Mucosa of stomach (tissue), 1 donor: ENCODE measurements at regions not wholly inside any gene's neighbourhood (a gene's known extent, or its start where the extent isn't known, plus 50 kb on each side); places are given as distances from the start of the nearest gene placed in this dataset.

Experiments used
- H3K27me3 ChIP-seq: one replicate; pipeline ENCODE4 v1.7.0; 2013; ENCODE audit warnings: mild to moderate bottlenecking, low read length; ENCODE audit not compliant: control insufficient read depth, insufficient read depth
- H3K36me3 ChIP-seq: one replicate; pipeline ENCODE4 v1.7.0; 2013; ENCODE audit warnings: low read length; ENCODE audit not compliant: control insufficient read depth, insufficient read depth
- H3K4me1 ChIP-seq: one replicate; pipeline ENCODE4 v1.7.0; 2013; ENCODE audit warnings: mild to moderate bottlenecking, low read length; ENCODE audit not compliant: control insufficient read depth, insufficient read depth
- H3K4me3 ChIP-seq: one replicate; pipeline ENCODE4 v1.7.0; 2013; ENCODE audit warnings: low read length
- H3K9ac ChIP-seq: one replicate; pipeline ENCODE4 v1.7.0; 2013; ENCODE audit warnings: mild to moderate bottlenecking, low read length, moderate library complexity
- H3K9me3 ChIP-seq: one replicate; pipeline ENCODE4 v1.7.0; 2013; ENCODE audit warnings: mild to moderate bottlenecking, low read length, moderate library complexity; ENCODE audit not compliant: control insufficient read depth
- donor health status: Pancreatic carcinoma.

DNA sequence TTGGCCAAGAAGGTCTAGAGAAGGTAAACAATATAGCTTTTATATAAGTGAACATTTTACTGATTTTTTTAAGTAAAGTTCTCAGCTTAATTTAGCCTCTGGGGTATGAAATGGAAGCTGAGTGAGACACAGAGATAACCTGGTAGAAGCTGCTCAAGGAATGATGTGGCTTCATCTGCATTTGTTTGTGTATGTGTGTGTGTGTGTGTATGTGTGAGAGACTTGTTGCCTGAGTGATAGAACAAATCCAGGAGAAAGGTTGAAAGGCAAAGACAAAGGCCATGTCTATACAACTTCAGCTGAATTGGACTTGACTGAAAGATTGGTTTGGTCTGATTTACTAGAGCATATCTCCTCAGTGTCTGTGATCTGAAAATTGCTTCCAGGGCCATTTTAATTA is 63.6 kb downstream of the PCDH7 start:
- Histone ChIP-seq H3K36me3 (no peaks in the 10 kb centered on the region), H3K4me1 (no peaks in the 10 kb centered on the region), H3K27me3 (no peaks in the 10 kb centered on the region), H3K9me3 (no peaks in the 10 kb centered on the region), H3K9ac (no peak overlapping the region), H3K4me3 (no peak overlapping the region)

DNA sequence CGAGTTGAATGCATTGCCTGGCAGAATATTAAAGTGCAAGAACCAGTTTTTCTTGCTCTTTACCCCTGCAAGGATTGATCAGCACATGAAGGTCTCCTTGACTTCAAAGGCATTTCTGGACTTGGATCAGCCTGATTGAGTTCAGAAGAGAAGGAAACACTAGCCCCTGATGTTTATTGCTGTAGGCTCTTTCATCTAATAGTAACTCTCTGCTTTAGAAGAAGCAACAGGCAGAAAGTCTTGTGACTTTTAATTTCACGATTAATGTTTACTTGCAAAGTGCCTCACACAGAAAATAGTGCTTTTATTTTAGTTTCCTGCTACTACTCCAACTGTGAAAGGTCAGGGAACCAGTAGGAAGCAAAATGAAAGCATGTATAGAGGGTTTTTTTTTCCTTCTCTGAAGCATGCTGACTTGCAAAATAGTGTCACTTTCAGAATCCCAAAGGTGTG is 69.1 kb downstream of the PCDH7 start:
- Histone ChIP-seq H3K4me3 (no peak overlapping the region), H3K4me1 (peaks cover 9% of the 10 kb centered on the region), H3K9ac (no peak overlapping the region), H3K27me3 (no peaks in the 10 kb centered on the region), H3K36me3 (no peaks in the 10 kb centered on the region), H3K9me3 (no peaks in the 10 kb centered on the region)

DNA sequence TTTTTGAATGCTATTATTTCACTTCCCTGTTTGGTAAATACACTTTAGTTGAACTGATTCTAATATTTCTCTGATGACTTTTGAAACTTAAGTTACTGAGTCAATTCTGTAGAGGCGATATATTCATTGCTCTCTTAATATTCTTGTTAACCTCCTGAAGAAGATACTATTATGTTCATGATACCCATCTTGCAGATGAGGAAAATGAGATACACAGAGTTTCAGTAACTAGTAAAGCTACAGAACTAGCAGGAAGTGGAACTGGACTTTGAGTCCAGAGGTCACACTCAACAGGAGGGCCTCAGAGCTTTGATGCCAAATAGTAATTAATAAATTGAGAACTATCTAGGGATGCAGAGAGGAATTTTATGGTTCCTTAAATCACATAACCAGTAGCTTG is 70.0 kb downstream of the PCDH7 start:
- H3K9ac ChIP-seq: no peak overlapping the region
- H3K27me3 ChIP-seq: no peaks in the 10 kb centered on the region
- no peak overlapping the region for H3K4me3 ChIP-seq
- no peaks in the 10 kb centered on the region for H3K9me3 ChIP-seq
- H3K4me1 ChIP-seq: peaks cover 9% of the 10 kb centered on the region
- H3K36me3 ChIP-seq: no peaks in the 10 kb centered on the region

DNA sequence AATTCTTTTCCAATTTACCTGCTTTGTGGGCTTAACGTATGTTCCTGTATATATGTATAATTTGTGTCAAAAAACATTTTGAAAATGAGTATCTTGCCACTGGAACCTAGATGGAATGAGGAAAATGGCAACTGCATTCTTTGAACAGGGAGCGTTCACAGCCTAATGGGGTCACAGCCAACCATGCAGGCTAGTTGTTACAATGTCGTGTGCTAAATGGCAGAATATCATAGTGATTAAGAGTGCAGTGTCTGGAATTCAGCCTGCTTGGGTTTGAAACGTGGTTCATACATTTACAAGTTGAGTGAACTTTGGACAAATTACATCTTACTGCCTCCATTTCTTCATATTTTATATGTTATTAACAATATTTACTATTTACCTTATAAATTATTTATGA is 70.8 kb downstream of the PCDH7 start:
- no peaks in the 10 kb centered on the region for H3K9me3 ChIP-seq
- no peak overlapping the region for H3K9ac ChIP-seq
- no peaks in the 10 kb centered on the region for H3K36me3 ChIP-seq
- H3K4me1 ChIP-seq: peaks cover 9% of the 10 kb centered on the region
- no peaks in the 10 kb centered on the region for H3K27me3 ChIP-seq
- no peak overlapping the region for H3K4me3 ChIP-seq

DNA sequence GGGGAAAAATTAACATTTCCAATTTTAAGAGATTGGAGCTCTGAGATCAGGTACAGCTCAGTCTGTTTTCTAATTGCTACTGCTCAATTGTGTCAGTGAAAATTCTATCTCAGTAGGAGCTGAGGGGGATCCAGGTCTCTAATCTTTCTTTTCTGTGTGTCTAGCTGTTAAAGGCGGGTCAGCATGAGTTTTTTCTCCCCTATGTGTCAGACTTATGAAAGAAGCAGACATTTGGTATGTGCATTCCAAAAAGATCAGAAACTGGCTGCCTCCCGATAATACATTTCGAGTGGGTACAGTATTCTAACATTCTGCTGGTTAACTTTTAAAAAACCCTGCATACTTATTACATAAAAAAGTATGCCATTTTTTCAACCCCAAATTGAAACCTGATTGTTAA is 72.4 kb downstream of the PCDH7 start:
- no peaks in the 10 kb centered on the region for H3K9me3 ChIP-seq
- no peaks in the 10 kb centered on the region for H3K27me3 ChIP-seq
- no peak overlapping the region for H3K4me3 ChIP-seq
- peaks cover 9% of the 10 kb centered on the region for H3K4me1 ChIP-seq
- H3K9ac ChIP-seq: no peak overlapping the region
- H3K36me3 ChIP-seq: no peaks in the 10 kb centered on the region

DNA sequence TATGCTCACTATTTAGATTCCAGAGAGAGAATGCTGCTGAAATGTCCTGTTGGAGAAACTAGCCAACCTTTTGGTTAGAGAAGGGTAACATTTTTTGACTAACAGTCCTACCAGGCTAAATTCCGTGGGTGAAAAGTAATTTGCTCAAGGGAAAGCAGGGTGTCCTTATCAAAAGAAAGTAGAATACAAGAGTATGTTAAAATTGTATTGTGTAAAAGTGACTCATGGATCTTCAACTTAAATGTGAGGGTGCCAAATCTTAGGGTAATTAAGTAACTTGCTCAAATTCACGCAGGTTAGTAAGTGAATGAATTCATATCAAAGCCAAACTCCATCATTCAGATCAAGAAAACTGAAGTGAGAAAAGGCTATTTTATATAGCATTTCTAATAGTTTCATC is 81.7 kb downstream of the PCDH7 start:
- no peaks in the 10 kb centered on the region for H3K9me3 ChIP-seq
- no peak overlapping the region for H3K4me3 ChIP-seq
- no peaks in the 10 kb centered on the region for H3K36me3 ChIP-seq
- H3K9ac ChIP-seq: no peak overlapping the region
- H3K27me3 ChIP-seq: no peaks in the 10 kb centered on the region
- no peaks in the 10 kb centered on the region for H3K4me1 ChIP-seq

DNA sequence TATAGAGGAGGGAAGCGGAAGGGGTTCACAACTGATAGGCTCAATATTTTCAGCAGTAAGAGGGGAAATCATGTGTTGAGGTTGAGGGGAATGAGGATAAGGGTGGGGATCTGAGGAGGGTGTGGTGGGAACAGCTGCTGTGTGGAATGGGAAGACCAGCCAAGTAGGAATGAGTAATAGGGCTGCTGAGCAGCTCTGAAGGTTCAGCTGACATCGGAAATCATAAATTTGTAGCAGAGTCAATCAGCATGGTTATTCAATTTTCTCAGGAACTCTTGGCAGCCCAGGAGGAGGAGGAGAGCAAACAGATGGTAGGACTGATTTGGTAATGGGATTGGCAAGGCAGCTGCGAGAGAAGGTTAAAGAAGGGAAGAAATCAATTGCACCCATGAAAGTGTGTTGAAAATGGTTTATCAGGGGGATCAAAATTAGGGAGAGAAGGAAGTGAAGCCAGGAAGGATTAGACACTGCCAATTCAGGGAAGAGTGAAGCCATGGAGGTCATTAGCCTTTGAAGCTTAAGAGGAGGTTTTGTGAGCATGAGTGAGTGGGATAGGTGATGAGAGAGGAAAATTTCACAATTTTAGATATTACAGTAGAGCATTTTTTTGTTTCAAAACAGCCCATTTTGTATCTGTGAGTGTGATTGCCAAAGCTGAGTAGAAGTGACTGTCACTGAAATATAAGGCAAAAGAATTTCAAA is 82.6 kb downstream of the PCDH7 start:
- Histone ChIP-seq H3K4me1 (no peaks in the 10 kb centered on the region), H3K4me3 (no peak overlapping the region), H3K36me3 (no peaks in the 10 kb centered on the region), H3K9me3 (no peaks in the 10 kb centered on the region), H3K27me3 (no peaks in the 10 kb centered on the region), H3K9ac (no peak overlapping the region)

DNA sequence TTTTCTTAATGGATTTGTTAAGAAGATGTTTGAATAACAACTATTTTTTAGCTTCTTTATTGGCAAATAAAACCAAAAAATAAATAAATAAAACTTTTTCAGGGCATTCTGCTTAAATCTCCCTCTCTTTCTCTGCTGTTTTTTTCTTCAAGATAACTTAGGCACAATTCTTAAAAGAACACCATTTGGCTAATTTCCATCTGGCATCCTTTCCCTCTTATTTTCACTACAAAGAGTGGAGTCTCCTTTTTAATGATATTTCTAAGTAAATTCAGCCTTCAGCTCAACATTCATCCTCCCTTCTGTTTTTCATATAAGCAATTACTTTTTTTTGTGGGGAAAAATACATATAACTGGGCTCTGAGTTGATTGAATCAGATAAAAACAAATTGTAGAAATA is 88.1 kb downstream of the PCDH7 start:
- no peak overlapping the region for H3K9ac ChIP-seq
- no peak overlapping the region for H3K4me3 ChIP-seq
- H3K36me3 ChIP-seq: no peaks in the 10 kb centered on the region
- no peaks in the 10 kb centered on the region for H3K4me1 ChIP-seq
- H3K27me3 ChIP-seq: no peaks in the 10 kb centered on the region
- H3K9me3 ChIP-seq: no peaks in the 10 kb centered on the region

DNA sequence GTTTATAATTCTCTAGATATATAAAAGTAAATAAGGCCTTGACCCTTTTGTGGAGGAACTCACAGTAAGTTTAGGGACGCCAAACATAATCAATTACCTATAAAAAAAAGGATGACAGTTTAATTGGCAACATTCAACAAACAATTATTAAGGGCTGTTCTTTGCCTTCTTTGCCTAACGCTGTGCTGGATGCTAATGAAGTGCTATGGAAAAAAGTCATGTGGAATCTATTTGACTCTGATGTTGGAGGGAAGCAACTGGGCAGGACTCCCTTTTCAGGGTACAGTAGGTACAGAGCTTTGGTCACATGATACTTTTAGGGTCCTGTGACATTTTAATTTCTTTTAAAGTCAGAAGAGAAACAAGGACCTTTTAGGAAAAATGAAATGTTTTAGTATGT is 91.1 kb downstream of the PCDH7 start:
- no peaks in the 10 kb centered on the region for H3K9me3 ChIP-seq
- no peaks in the 10 kb centered on the region for H3K4me1 ChIP-seq
- H3K27me3 ChIP-seq: no peaks in the 10 kb centered on the region
- H3K4me3 ChIP-seq: no peak overlapping the region
- no peak overlapping the region for H3K9ac ChIP-seq
- no peaks in the 10 kb centered on the region for H3K36me3 ChIP-seq

DNA sequence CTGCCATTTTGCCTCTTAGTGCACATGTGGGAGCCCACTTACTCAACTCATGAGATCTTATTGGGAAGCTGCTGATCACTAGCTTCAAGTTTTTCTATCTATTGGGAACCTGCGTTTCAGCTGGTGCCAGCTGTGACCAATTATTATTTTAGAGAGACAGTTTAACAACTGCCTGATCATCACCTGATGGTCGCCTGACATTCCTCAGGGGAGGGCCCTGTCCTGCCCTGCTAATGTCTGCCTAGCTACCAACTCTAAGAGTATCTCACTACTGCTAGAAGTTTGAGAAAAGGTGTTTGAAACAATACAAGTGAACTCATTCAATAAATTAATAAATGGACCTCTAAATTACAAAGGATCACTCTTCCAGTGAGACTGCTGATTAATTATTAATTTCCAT is 95.5 kb downstream of the PCDH7 start:
- no peaks in the 10 kb centered on the region for H3K27me3 ChIP-seq
- no peaks in the 10 kb centered on the region for H3K36me3 ChIP-seq
- H3K9ac ChIP-seq: no peak overlapping the region
- no peaks in the 10 kb centered on the region for H3K9me3 ChIP-seq
- H3K4me3 ChIP-seq: no peak overlapping the region
- H3K4me1 ChIP-seq: no peaks in the 10 kb centered on the region

DNA sequence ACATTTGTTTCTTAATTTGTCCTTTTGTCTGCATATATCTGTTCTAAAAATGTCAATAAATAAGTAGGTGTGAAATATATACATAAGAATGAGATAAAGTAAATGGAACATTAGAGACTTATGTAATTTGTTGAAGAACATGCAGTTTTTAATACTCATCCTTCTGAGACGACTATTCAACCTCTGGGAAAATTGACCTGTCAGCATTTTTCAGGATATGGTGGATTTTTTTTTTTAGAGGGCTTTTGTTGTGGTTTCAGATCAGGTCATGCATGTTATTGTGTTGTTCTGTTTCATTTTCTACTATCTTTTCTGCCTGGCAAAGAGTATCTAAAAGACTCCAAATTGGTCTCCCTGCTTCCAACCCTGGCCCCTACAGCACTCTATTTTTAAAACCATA is 97.3 kb downstream of the PCDH7 start:
- Histone ChIP-seq H3K27me3 (no peaks in the 10 kb centered on the region), H3K4me3 (no peak overlapping the region), H3K4me1 (no peaks in the 10 kb centered on the region), H3K36me3 (no peaks in the 10 kb centered on the region), H3K9me3 (no peaks in the 10 kb centered on the region), H3K9ac (no peak overlapping the region)

DNA sequence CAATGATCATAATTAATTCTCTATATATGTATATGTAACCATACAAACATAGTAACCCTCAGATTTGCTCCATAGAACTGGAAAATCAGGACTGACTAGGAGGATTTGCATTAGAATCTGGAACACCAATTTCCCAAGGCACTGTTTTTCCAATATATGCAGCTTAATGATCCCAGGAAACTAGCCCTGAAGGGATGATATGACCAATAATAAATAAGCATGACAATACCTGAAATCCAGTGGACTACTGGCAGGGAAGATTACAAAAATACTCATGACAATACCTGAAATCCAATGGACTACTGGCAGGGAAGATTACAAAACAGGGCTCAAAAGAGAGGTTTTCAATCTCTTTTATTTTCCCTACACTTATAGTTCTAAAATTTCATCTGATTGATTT is 98.4 kb downstream of the PCDH7 start:
- Histone ChIP-seq H3K9me3 (no peaks in the 10 kb centered on the region), H3K27me3 (no peaks in the 10 kb centered on the region), H3K4me3 (no peak overlapping the region), H3K36me3 (no peaks in the 10 kb centered on the region), H3K4me1 (no peaks in the 10 kb centered on the region), H3K9ac (no peak overlapping the region)

DNA sequence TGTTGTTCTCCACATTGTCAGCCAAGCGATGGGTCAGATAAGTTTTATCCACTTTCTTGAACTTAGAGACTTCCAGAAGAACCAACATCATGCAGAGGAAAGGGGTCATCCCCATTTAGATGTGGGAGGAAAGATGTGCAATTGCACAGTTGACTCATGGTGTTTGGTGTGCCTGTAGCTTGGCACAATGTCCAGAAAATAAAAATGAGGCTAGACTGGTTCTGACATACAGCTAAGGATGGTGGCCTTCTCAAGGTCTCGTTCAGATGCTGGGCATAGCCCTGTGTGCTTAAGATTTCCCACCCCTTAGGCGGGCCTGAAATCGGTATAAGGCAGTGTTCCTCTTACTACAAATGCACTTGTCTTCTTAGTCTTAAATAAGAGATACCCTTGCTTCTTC is 101.1 kb downstream of the PCDH7 start:
- Histone ChIP-seq H3K9ac (no peak overlapping the region), H3K36me3 (no peaks in the 10 kb centered on the region), H3K9me3 (no peaks in the 10 kb centered on the region), H3K27me3 (no peaks in the 10 kb centered on the region), H3K4me1 (no peaks in the 10 kb centered on the region), H3K4me3 (no peak overlapping the region)
